DND-41 (cell line): ENCODE measurements at regions not wholly inside any gene's neighbourhood (a gene's known extent, or its start where the extent isn't known, plus 50 kb on each side); places are given as distances from the start of the nearest gene placed in this dataset.

Source experiments
- CTCF ChIP-seq: IDR thresholded peaks from 2 replicates; pipeline ENCODE4 v1.5.1; 2012; ENCODE audit warnings: borderline replicate concordance, low read length, moderate library complexity, mild to moderate bottlenecking; ENCODE audit not compliant: poor library complexity, severe bottlenecking; ENCODE audit errors: extremely low read depth
- EZH2 ChIP-seq: IDR thresholded peaks from 3 replicates; pipeline ENCODE4 v1.6.1; 2012; ENCODE audit warnings: borderline replicate concordance, low read depth, mild to moderate bottlenecking, moderate library complexity, low read length, inconsistent platforms; ENCODE audit not compliant: severe bottlenecking

- TF ChIP-seq EZH2 (no peak), CTCF (no peak)
Observed at GRCh38 chr6:12578097-12578496, 138.5 kb upstream of the PHACTR1 start.
